RWPE1 (cell line): ENCODE measurements at regions not wholly inside any gene's neighbourhood (a gene's known extent, or its start where the extent isn't known, plus 50 kb on each side); places are given as distances from the start of the nearest gene placed in this dataset.
"Not testable (repeated sequence)": the region's sequence is repeated elsewhere in the genome, so short reads cannot be mapped to it uniquely, and the experiment has no call there.

ENCODE experiments used
- CTCF ChIA-PET: fragments of 350-600 bp; sonication (Branson Sonifier 250); formaldehyde crosslinking; extraction: SDS; loops from one replicate; lab custom pipeline; 2021; lab: Yijun Ruan, JAX
- POLR2A ChIA-PET: fragments of 400-600 bp; formaldehyde crosslinking; extraction: SDS; loops from one replicate; lab custom pipeline; 2020; ENCODE audit warnings: antibody characterized with exemption; ENCODE audit not compliant: low non-redundant PET; lab: Yijun Ruan, JAX
- DNase-seq: peaks from one replicate; pipeline ENCODE4 v3.0.0; 2012; ENCODE audit warnings: low spot score
- H3K27ac ChIP-seq: fragments of 450-650 bp; 2 replicates; pipeline ENCODE4 v1.5.1; 2017
- TF ChIP-seq, protein P1 (sequence below): fragments of 450-650 bp; conservative IDR thresholded peaks from 2 replicates; pipeline ENCODE4 v1.5.1; 2017; ENCODE audit warnings: low read depth, mild to moderate bottlenecking

DNA sequence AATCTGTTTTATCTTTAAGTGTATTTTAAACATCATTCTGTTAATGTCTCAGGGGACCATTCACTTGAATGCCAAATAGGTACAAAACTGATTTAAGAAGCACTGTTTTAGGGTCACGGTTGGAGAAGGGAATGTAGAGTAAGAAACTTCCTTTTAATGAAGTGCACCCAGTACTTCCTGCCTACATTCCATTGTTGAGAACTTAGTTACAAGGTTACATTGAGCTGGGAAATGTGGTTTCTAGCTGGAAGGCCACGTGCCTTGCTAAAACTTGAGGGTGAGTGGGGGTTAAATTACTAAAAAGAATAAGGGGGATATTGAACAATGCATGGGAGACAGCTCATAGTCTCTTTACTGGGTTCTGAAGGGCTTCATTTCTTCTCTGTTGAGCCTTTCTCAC is 78.3 kb upstream of the TBC1D5 start:
- DNase-seq, result no peak
- ChIA-PET POLR2A (no interaction called here), CTCF (no interaction called here)
- no peak overlapping the region for H3K27ac ChIP-seq
- TF ChIP-seq, protein P1, sequence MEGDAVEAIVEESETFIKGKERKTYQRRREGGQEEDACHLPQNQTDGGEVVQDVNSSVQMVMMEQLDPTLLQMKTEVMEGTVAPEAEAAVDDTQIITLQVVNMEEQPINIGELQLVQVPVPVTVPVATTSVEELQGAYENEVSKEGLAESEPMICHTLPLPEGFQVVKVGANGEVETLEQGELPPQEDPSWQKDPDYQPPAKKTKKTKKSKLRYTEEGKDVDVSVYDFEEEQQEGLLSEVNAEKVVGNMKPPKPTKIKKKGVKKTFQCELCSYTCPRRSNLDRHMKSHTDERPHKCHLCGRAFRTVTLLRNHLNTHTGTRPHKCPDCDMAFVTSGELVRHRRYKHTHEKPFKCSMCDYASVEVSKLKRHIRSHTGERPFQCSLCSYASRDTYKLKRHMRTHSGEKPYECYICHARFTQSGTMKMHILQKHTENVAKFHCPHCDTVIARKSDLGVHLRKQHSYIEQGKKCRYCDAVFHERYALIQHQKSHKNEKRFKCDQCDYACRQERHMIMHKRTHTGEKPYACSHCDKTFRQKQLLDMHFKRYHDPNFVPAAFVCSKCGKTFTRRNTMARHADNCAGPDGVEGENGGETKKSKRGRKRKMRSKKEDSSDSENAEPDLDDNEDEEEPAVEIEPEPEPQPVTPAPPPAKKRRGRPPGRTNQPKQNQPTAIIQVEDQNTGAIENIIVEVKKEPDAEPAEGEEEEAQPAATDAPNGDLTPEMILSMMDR, result no peak

DNA sequence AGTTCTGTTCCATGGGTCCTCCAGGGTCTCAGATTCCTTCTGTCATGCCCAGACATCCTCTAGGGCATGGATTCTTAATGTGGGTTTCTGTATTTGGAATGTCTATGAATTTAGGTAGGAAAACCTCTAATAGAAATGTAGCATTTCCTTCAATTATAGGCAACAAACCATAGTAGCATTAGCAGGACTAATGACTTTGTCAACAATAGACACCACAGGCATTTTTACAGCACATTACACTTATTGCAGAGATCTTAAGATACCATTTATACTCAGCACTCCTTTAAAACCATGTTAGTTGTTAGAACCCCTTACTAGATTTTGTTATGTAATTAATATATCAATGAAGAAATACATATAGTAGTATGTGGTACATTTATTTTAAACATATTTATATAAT is 77.8 kb upstream of the TBC1D5 start:
- CTCF ChIA-PET, result no interaction called here
- H3K27ac ChIP-seq, result no peak overlapping the region
- POLR2A ChIA-PET, result no interaction called here
- DNase-seq, result no peak
- TF ChIP-seq, protein P1, result no peak

DNA sequence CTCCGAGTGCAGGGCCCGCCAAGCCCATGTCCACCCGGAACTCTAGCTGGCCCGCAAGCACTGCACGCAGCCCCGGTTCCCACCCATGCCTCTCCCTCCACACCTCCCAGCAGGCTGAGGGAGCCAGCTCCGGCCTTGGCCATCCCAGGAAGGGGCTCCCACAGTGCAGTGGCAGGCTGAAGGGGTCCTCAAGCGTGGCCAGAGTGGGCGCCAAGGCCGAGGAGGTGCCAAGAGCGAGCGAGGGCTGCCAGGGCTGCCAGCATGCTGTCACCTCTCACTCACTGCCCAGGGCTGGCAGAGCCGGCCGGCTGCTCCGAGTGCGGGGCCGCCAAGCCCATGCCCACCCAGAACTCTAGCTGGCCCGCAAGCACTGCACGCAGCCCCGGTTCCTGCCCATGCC is 75.5 kb upstream of the TBC1D5 start:
- DNase-seq, POLR2A ChIA-PET, CTCF ChIA-PET, H3K27ac ChIP-seq: not testable (repeated sequence)

DNA sequence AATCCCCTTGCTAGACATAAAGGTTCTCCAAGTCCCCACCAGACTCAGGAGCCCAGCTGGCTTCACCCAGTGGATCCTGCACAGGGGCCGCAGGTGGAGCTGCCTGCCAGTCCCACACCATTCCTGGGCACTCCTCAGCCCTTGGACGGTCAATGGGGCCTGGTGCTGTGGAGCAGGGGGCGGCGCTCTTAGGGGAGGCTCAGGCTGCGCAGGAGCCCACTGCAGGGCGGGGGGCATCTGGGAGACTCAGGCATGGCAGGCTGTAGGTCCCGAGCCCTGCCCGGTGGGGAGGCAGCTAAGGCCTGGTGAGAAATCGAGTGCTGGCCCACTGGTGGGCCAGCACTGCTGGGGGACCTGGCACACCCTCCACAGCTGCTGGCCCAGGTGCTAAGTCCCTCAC is 75.1 kb upstream of the TBC1D5 start:
- TF ChIP-seq, protein P1, result no peak
- ChIA-PET CTCF (no interaction called here), POLR2A (no interaction called here)
- no peak for DNase-seq
- H3K27ac ChIP-seq, result no peak overlapping the region

DNA sequence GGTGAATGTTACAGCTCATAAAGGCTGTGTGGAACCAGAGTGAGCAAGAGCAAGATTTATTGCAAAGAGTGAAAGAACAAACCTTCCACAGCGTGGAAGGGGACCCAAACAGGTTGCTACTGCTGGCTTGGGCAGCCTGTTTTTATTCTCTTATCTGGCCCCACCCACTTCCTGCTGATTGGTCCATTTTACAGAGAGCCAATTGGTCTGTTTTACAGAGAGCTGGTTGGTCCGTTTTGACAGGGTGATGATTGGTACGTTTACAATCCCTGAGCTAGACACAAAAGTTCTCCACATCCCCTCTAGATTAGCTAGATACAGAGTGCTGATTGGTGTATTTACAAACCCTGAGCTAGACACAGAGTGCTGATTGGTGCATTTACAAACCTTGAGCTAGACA is 74.4 kb upstream of the TBC1D5 start:
- CTCF ChIA-PET, POLR2A ChIA-PET, H3K27ac ChIP-seq, DNase-seq: not testable (repeated sequence)

DNA sequence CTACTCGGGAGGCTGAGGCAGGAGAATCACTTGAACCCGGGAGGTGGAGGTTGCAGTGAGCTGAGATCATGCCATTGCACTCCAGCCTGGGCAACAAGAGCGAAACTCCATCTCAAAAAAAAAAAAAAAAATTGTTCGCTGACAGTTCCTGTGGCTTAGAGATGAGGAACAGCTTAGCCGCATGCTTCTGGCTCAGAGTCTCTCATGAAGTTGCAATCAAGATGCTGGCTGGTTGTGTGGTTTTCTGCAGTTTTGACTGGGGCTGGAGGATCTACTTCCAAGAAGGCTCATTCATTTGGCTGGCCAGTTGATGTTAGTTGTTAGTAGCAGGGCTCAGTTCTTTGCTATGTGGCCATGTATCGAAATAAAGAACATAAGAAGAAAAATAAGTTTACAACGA is 69.9 kb upstream of the TBC1D5 start:
- CTCF ChIA-PET, result interaction anchor here (0.7 kb wide), 1 partner anchor 1709 kb away, joined by 3 read pairs; no protein-coding TSS in a partner anchor
- DNase-seq, H3K27ac ChIP-seq, POLR2A ChIA-PET: not testable (repeated sequence)

DNA sequence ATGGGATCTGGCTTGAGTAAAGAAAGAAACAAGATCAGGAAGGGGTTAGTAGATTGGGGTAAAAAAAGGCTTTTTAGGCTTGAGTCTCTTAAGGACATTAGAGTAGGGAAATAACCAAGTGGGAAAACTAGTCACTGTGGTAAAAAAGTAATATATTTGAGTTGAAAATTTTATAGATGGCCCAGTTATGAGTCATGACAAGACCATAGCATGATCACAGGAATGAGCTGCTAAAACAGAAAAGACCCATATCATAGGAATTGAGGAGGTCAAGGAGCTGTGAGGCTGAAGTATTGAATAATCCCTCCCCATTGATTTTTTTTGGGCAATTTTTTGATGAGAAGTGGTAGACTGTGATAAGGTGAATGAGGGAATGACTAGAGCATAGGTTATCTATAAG is 69.2 kb upstream of the TBC1D5 start:
- POLR2A ChIA-PET, result no interaction called here
- TF ChIP-seq, protein P1, result no peak
- CTCF ChIA-PET, result no interaction called here
- H3K27ac ChIP-seq, result no peak overlapping the region
- no peak for DNase-seq

DNA sequence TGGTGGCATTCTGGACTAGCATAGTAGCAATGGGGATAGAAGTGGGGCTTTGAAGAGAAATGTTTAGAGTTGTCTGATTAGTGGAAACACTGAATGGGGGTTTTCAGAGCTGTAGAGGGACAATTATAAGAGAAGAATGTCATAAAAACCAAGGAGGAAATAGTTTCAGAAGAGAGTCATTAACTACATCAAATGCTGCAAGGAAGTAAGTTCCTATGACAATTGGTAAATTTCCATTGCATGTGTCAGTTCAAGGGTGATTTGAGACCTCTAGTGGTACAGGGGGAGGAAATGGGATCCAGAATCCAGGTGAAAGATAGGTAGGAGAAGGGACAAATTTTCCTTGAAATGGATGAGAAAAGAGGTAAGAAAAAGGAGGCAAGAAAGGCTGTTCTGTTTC is 68.3 kb upstream of the TBC1D5 start:
- ChIA-PET CTCF (interaction anchor here (0.7 kb wide), 1 partner anchor 8 kb away, joined by 3 read pairs; no protein-coding TSS in a partner anchor), POLR2A (no interaction called here)
- TF ChIP-seq, protein P1, result no peak
- H3K27ac ChIP-seq, result no peak overlapping the region
- no peak for DNase-seq
